ENCODE measurements at regions not wholly inside any gene's neighbourhood (a gene's known extent, or its start where the extent isn't known, plus 50 kb on each side); places are given as distances from the start of the nearest gene placed in this dataset.

DNA sequence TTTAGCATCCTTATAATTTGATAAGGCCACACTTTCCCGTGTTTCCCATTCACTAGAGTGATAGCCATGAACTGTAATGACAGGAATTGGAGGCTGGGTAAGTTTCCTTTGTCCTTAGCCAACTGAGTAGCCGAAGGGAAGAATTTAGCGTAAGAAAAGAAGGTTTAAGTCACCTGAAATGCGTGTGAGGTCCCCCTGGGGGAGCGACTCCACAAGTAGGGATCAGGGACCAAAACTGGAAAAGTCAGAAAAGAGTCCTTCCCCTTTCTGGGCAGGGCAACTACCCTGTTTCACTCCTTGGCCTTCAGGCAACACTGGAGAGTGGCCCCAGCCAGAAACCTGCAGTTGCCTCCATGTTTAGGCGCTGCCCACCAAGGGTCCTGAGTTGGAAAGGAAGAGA lies 81.6 kb upstream of the MED14 start:
- TF ChIP-seq, protein P1, sequence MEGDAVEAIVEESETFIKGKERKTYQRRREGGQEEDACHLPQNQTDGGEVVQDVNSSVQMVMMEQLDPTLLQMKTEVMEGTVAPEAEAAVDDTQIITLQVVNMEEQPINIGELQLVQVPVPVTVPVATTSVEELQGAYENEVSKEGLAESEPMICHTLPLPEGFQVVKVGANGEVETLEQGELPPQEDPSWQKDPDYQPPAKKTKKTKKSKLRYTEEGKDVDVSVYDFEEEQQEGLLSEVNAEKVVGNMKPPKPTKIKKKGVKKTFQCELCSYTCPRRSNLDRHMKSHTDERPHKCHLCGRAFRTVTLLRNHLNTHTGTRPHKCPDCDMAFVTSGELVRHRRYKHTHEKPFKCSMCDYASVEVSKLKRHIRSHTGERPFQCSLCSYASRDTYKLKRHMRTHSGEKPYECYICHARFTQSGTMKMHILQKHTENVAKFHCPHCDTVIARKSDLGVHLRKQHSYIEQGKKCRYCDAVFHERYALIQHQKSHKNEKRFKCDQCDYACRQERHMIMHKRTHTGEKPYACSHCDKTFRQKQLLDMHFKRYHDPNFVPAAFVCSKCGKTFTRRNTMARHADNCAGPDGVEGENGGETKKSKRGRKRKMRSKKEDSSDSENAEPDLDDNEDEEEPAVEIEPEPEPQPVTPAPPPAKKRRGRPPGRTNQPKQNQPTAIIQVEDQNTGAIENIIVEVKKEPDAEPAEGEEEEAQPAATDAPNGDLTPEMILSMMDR (IDR thresholded peaks at IDR 0.05): no peak
- no peak for TF ChIP-seq POLR2A (IDR thresholded peaks at IDR 0.05)

Measured in thyroid gland (tissue), 4 donors.